NB4 (cell line): ENCODE measurements at regions not wholly inside any gene's neighbourhood (a gene's known extent, or its start where the extent isn't known, plus 50 kb on each side); places are given as distances from the start of the nearest gene placed in this dataset.

Experiments used
- DNase-seq: peaks from one replicate; pipeline ENCODE4 v3.0.0; 2010; ENCODE audit warnings: low read depth
- H3K4me3 ChIP-seq: one replicate; pipeline ENCODE4 v1.5.1; 2011; ENCODE audit warnings: mild to moderate bottlenecking, low read depth, low read length, moderate library complexity
- CTCF ChIP-seq: IDR thresholded peaks from one replicate; pipeline ENCODE4 v1.5.1; 2012; ENCODE audit warnings: low read depth, low read length
- MAX ChIP-seq: IDR thresholded peaks from 2 replicates; pipeline ENCODE4 v1.6.1; 2011; ENCODE audit warnings: low read depth, low read length
- MYC ChIP-seq: IDR thresholded peaks from 2 replicates; pipeline ENCODE4 v1.6.1; 2011; ENCODE audit warnings: low read depth, low read length
- POLR2A ChIP-seq: IDR thresholded peaks from 2 replicates; pipeline ENCODE4 v1.6.1; 2011; ENCODE audit warnings: mild to moderate bottlenecking; ENCODE audit not compliant: insufficient read length; ENCODE audit errors: extremely low read depth

GRCh38 chr11:24356501-24356900 is 140.4 kb upstream of the LUZP2 start:
- TF ChIP-seq CTCF (no peak), POLR2A (no peak), MAX (no peak), MYC (no peak)
- H3K4me3 ChIP-seq = no peak overlapping the region
- DNase-seq = no peak

- TF ChIP-seq MYC = no peak
- TF ChIP-seq CTCF = no peak
- TF ChIP-seq POLR2A = no peak
- TF ChIP-seq MAX = no peak
- DNase-seq = no peak
- no peak overlapping the region for H3K4me3 ChIP-seq
These were observed 139.0 kb upstream of the LUZP2 start for GRCh38 chr11:24357620-24358410.

GRCh38 chr11:24372491-24372890 is 124.4 kb upstream of the LUZP2 start:
- H3K4me3 ChIP-seq = no peak overlapping the region
- TF ChIP-seq CTCF (no peak), POLR2A (no peak), MAX (no peak), MYC (no peak)
- DNase-seq = no peak

GRCh38 chr11:24373516-24373915 is 123.3 kb upstream of the LUZP2 start:
- DNase-seq = no peak
- no peak overlapping the region for H3K4me3 ChIP-seq
- TF ChIP-seq MYC = no peak
- TF ChIP-seq CTCF = no peak
- no peak for TF ChIP-seq MAX
- TF ChIP-seq POLR2A = no peak

- no peak overlapping the region for H3K4me3 ChIP-seq
- TF ChIP-seq CTCF = no peak
- TF ChIP-seq POLR2A = no peak
- TF ChIP-seq MAX = no peak
- TF ChIP-seq MYC = no peak
- DNase-seq = no peak
These were observed 121.5 kb upstream of the LUZP2 start for GRCh38 chr11:24375351-24375750.
